K562 (cell line): ENCODE measurements at regions not wholly inside any gene's neighbourhood (a gene's known extent, or its start where the extent isn't known, plus 50 kb on each side); places are given as distances from the start of the nearest gene placed in this dataset.
A peak's percentile ranks its signal among the peaks of the same experiment; 100 is the strongest.

Experiments used
- CBFA2T2 ChIP-seq: fragments of 450-650 bp; conservative IDR thresholded peaks from 2 replicates; pipeline ENCODE4 v1.6.1; 2017; ENCODE audit warnings: mild to moderate bottlenecking
- CBFB ChIP-seq: sonication (generic); formaldehyde crosslinking; IDR thresholded peaks from 2 replicates; pipeline ENCODE4 v1.4.0; 2020; ENCODE audit warnings: mild to moderate bottlenecking, missing genetic modification reagents
- DMBX1 ChIP-seq: fragments of 250-450 bp; sonication (Bioruptor Pico); IDR thresholded peaks from 2 replicates; pipeline ENCODE4 v1.8.0; 2022; ENCODE audit warnings: inconsistent platforms, mild to moderate bottlenecking, moderate library complexity, borderline replicate concordance
- E2F8 ChIP-seq: fragments of 450-650 bp; IDR thresholded peaks from 2 replicates; pipeline ENCODE4 v1.7.1; 2018; ENCODE audit warnings: mild to moderate bottlenecking, low read depth; ENCODE audit not compliant: partially characterized antibody
- ELF1 ChIP-seq: fragments of 200-800 bp; sonication (Bioruptor generic); IDR thresholded peaks from 2 replicates; pipeline ENCODE4 v1.6.1; 2016; ENCODE audit warnings: missing genetic modification characterization, missing compliant biosample characterization
- FOXK2 ChIP-seq, 2 experiments: fragments of 450-650 bp; IDR thresholded peaks in 1 of 2; conservative IDR thresholded peaks in 1 of 2; 2 replicates each; pipeline ENCODE4 v1.6.1; 2016; ENCODE audit warnings: low read depth in 2 of 2, mild to moderate bottlenecking in 1 of 2
- HDAC1 ChIP-seq, 2 experiments: fragments of 450-650 bp; IDR thresholded peaks; 2 replicates each; pipeline ENCODE4 v1.6.1; 2016 to 2017; ENCODE audit warnings: inconsistent platforms in 1 of 2, mild to moderate bottlenecking in 1 of 2, moderate library complexity in 1 of 2
- PML ChIP-seq: IDR thresholded peaks from 2 replicates; pipeline ENCODE4 v1.6.1; 2012; ENCODE audit warnings: low read length, inconsistent platforms
- VEZF1 ChIP-seq: fragments of 200-800 bp; sonication (Bioruptor generic); IDR thresholded peaks from 2 replicates; pipeline ENCODE4 v1.6.1; 2017; ENCODE audit warnings: missing genetic modification characterization, missing compliant biosample characterization
- ZFP30 ChIP-seq: fragments of 250-450 bp; sonication (Bioruptor Pico); IDR thresholded peaks from 2 replicates; pipeline ENCODE4 v1.8.0; 2022; ENCODE audit warnings: moderate library complexity, mild to moderate bottlenecking, inconsistent platforms, borderline replicate concordance
- ZNF583 ChIP-seq: fragments of 250-450 bp; sonication (Bioruptor Pico); IDR thresholded peaks from 2 replicates; pipeline ENCODE4 v1.4.0; 2020
- TF ChIP-seq, protein P1 (sequence below): fragments of 450-650 bp; IDR thresholded peaks from 2 replicates; pipeline ENCODE4 v1.6.1; 2016; ENCODE audit warnings: mild to moderate bottlenecking, moderate library complexity

DNA sequence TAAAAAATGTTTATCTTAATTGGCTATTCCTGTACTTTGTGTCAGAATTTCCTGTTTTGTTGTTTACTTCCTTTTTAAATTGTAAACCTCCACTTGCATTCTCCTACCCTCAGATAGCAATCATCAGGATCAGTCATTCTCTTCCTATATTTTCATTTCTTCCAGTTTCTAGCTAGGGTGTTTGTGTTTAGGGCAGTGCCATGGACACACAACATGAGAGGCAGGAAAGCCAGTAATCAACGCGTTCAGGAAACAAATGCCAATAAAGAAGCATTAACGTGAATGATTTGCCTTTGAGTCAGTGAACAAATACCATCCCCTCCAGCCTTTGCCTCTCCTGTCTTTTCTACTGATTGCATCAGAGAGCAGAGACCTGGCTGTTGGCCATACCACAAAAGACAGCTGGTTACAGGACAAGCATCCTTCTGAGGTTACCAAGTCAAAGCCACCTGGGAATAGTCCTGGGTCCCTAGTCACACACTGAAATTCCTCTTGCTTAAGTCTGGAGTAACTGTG is 56.7 kb upstream of the FHL2 start (continued):
- no peak for TF ChIP-seq HDAC1 (IDR thresholded peaks at IDR 0.05)
- TF ChIP-seq FOXK2 (conservative IDR thresholded peaks at IDR 0.05 in 1 of 2, IDR thresholded peaks at IDR 0.05 in 1 of 2; ENCODE audit: low read depth in 2 of 2) = peak in 1 of 2 experiments; percentile 22; a peak in 1 of 4 replicates
- no peak for TF ChIP-seq ZNF583 (CRISPR knock-in tag)
- TF ChIP-seq VEZF1 (CRISPR knock-in tag) = no peak
- TF ChIP-seq DMBX1 (CRISPR knock-in tag) = peak; percentile 70; the same call in 1 of the 2 replicates
- no peak; the same call in 1 of the 2 replicates for TF ChIP-seq CBFA2T2
- TF ChIP-seq PML = no peak
- TF ChIP-seq ZFP30 (CRISPR knock-in tag) = no peak
- TF ChIP-seq ELF1 (tag) = no peak
- no peak for TF ChIP-seq E2F8
- TF ChIP-seq, protein P1, sequence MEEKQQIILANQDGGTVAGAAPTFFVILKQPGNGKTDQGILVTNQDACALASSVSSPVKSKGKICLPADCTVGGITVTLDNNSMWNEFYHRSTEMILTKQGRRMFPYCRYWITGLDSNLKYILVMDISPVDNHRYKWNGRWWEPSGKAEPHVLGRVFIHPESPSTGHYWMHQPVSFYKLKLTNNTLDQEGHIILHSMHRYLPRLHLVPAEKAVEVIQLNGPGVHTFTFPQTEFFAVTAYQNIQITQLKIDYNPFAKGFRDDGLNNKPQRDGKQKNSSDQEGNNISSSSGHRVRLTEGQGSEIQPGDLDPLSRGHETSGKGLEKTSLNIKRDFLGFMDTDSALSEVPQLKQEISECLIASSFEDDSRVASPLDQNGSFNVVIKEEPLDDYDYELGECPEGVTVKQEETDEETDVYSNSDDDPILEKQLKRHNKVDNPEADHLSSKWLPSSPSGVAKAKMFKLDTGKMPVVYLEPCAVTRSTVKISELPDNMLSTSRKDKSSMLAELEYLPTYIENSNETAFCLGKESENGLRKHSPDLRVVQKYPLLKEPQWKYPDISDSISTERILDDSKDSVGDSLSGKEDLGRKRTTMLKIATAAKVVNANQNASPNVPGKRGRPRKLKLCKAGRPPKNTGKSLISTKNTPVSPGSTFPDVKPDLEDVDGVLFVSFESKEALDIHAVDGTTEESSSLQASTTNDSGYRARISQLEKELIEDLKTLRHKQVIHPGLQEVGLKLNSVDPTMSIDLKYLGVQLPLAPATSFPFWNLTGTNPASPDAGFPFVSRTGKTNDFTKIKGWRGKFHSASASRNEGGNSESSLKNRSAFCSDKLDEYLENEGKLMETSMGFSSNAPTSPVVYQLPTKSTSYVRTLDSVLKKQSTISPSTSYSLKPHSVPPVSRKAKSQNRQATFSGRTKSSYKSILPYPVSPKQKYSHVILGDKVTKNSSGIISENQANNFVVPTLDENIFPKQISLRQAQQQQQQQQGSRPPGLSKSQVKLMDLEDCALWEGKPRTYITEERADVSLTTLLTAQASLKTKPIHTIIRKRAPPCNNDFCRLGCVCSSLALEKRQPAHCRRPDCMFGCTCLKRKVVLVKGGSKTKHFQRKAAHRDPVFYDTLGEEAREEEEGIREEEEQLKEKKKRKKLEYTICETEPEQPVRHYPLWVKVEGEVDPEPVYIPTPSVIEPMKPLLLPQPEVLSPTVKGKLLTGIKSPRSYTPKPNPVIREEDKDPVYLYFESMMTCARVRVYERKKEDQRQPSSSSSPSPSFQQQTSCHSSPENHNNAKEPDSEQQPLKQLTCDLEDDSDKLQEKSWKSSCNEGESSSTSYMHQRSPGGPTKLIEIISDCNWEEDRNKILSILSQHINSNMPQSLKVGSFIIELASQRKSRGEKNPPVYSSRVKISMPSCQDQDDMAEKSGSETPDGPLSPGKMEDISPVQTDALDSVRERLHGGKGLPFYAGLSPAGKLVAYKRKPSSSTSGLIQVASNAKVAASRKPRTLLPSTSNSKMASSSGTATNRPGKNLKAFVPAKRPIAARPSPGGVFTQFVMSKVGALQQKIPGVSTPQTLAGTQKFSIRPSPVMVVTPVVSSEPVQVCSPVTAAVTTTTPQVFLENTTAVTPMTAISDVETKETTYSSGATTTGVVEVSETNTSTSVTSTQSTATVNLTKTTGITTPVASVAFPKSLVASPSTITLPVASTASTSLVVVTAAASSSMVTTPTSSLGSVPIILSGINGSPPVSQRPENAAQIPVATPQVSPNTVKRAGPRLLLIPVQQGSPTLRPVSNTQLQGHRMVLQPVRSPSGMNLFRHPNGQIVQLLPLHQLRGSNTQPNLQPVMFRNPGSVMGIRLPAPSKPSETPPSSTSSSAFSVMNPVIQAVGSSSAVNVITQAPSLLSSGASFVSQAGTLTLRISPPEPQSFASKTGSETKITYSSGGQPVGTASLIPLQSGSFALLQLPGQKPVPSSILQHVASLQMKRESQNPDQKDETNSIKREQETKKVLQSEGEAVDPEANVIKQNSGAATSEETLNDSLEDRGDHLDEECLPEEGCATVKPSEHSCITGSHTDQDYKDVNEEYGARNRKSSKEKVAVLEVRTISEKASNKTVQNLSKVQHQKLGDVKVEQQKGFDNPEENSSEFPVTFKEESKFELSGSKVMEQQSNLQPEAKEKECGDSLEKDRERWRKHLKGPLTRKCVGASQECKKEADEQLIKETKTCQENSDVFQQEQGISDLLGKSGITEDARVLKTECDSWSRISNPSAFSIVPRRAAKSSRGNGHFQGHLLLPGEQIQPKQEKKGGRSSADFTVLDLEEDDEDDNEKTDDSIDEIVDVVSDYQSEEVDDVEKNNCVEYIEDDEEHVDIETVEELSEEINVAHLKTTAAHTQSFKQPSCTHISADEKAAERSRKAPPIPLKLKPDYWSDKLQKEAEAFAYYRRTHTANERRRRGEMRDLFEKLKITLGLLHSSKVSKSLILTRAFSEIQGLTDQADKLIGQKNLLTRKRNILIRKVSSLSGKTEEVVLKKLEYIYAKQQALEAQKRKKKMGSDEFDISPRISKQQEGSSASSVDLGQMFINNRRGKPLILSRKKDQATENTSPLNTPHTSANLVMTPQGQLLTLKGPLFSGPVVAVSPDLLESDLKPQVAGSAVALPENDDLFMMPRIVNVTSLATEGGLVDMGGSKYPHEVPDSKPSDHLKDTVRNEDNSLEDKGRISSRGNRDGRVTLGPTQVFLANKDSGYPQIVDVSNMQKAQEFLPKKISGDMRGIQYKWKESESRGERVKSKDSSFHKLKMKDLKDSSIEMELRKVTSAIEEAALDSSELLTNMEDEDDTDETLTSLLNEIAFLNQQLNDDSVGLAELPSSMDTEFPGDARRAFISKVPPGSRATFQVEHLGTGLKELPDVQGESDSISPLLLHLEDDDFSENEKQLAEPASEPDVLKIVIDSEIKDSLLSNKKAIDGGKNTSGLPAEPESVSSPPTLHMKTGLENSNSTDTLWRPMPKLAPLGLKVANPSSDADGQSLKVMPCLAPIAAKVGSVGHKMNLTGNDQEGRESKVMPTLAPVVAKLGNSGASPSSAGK = no peak
- TF ChIP-seq CBFB (CRISPR knock-in tag) = no peak
